NCI-H774 (cell line): ENCODE measurements at regions not wholly inside any gene's neighbourhood (a gene's known extent, or its start where the extent isn't known, plus 50 kb on each side); places are given as distances from the start of the nearest gene placed in this dataset.
A peak's percentile ranks its signal among the peaks of the same experiment; 100 is the strongest.

Experiments
- DNase-seq: peaks from one replicate; lab custom pipeline; 2025; lab: John Stamatoyannopoulos, UW

GRCh38 chr13:91086936-91087716 lies 260.4 kb upstream of the MIR17HG start:
- DNase-seq = no peak

DNA sequence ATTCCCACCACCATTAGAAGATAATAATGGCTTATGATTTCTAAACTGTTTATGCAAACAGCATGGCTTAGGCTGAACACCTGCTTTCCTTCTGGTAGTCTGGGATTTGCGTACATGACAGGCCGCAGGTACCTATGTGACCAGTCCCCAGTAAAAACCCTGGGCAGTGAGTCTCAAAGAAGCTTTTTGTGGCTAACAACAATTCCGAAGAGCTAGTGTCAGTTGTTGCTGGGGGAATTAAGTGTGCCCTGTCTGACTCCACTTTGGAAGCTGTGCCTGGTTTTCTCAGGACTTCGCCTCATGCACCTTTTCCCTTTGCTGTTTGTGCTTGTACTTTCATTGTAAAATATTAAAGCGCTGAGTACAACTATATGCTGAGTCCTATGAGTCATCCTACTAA lies 250.2 kb upstream of the MIR17HG start:
- no peak for DNase-seq

DNA sequence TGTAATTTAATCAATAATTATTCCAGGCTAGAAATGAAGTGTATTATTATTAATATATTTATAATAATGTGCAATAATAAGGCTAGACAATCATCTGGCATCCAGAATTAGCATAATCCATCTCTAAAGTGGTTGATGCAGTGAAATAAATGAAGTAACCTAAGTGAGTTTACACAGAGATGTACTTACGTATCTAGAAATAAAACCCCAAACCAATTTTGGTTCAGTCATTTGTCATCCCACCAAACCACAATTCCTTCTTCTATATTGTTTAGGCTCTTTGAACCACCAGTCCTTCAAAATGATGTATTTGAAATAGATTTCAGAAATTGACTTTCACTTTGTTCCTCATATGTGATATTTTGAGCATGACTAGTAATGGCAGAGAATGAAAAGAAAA lies 247.6 kb upstream of the MIR17HG start:
- no peak for DNase-seq

DNA sequence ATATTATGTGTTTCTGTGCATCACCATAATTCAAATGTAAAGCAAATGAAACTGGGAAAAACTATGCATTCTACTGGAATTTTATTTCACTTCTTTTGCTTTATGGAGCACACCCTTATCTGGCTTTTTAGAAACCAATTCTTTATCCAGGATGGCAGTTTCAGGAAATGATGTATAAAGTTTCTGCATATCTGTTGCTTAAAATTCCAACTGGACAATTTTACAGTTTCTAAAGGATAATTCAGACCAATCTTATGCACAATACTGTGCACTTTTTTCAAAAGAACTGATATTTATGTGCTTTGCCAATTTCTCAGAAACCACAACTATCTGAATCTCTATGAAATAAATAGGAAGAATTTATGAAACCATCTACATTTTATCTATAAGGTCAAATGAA lies 246.5 kb upstream of the MIR17HG start:
- DNase-seq = no peak

DNA sequence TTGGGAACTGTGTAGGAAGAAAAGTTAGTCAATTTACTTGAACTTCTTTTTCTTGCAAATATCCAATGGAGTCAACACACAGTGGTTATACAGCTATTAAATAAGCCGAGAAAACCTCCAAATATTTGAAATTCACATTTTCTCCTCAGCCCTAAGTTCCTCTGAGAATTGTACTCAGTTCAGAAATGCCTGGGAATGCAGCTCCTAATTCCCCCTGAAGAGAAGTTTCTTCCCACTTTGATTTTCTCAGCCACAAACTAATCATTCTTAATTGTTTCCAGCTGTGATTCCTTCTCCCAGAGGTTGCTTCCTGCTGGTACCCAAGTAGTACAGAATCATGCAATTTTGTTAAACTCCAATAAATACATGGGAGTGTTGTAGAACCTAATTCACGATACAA lies 246.1 kb upstream of the MIR17HG start:
- DNase-seq = no peak

- DNase-seq = no peak
Observed at GRCh38 chr13:91105270-91105669, 242.2 kb upstream of the MIR17HG start.

DNA sequence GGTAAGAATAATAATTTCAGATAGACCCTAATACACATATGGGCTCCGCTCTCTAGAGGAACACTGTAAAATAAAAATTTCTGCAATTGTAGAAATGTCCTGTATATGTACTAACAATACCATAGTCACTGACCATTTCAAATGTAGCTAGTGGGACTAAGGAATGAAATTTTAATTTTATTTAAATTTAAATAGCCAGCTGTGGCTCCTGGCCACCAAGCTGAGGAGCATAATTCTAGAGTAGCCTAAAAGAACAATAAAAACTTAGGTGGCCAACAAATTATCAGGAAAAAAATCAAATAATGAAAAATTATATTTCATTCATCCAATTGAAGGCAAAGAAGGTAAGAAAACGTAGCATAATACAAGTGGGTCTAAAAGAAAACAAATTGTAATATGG lies 240.9 kb upstream of the MIR17HG start:
- no peak for DNase-seq

DNA sequence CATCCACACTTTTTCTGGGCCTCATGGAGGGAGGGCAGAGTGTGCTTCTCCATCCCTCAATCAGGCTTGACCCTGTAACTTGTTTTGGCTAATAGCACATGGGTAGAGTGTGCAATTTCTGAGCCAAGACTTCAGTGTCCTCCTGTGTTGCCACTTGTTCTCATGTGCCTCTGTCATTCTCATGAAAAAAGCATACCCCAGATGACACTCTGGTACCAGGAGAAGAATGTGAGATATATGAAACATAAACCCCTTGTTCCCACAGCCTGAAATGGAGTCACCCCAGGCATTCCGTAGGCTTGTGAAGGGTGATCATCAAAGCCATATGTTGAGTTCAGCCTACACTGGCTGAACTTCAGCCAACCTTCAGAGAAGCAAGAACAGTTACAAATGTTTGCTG lies 239.2 kb upstream of the MIR17HG start:
- DNase-seq = no peak

- no peak for DNase-seq
Observed at GRCh38 chr13:91111476-91112200, 235.8 kb upstream of the MIR17HG start.

DNA sequence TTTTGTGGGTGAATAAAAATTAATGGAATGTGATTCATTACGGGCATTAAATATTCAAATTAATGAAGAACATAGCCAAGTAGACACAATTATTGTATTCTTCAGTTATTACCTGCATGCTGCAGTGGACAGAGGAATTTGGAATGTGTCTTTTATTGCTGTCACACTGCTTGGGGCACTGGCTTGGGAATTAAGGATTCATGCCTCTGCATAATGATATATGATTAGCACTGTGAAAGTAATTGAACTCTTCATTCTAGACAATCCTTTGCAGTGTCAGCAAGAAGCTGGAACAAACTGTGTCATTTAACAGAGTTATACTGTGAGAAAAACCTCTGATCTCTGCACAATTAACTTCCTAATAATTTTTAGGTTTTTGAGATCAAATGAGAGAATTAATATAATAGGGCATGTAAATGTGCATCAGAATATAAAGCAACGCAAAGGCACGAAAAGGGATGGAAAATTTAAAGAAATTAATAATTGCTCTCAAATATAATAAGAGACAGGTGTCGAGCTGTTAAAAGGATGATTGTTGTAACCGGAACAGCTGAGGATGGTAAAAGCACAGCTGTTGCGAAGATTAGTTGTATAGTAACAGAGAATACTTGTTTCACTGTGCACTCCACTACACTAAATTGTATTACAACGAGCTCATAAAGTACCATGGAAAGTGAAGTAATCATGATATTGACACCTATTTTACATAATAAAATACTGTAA lies 235.1 kb upstream of the MIR17HG start:
- DNase-seq = no peak

DNA sequence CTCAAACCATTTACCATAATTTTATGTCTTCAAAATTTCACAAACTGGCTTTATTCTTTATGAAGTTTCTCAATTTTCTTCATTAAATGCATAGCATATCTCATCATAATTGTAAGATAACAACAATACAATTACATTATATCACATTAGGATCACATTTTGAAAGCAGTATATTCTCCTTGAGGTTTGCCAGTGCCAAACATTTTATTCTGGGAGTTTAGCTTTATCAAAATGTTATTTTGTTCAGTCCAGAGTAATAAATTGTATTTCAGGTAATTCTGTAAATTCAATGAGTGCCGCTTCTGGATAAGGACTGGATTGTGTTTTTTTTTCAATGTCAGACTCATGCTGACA lies 234.6 kb upstream of the MIR17HG start:
- DNase-seq = no peak

- no peak for DNase-seq
Observed at GRCh38 chr13:91115776-91116175, 231.7 kb upstream of the MIR17HG start.

DNA sequence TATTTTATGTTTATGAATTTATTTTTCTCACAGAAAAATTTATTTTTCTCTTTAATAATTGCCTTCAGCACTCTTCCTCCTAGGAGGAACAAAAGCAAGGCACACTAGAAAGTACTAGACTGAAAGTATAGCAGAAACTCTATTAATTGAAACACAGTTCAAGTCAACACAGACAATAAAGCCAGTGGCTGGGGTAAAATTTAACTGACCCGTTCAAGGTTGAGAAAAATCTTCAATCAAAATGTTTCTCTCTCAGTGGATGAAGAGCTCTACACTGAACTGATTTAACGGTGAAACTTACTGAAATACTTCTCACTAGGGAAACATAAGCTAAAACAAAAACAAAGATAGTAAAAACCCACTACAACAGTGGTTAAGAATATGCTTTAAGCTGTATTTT lies 230.1 kb upstream of the MIR17HG start:
- DNase-seq = no peak

GRCh38 chr13:91119643-91120042 lies 227.8 kb upstream of the MIR17HG start:
- DNase-seq = no peak

DNA sequence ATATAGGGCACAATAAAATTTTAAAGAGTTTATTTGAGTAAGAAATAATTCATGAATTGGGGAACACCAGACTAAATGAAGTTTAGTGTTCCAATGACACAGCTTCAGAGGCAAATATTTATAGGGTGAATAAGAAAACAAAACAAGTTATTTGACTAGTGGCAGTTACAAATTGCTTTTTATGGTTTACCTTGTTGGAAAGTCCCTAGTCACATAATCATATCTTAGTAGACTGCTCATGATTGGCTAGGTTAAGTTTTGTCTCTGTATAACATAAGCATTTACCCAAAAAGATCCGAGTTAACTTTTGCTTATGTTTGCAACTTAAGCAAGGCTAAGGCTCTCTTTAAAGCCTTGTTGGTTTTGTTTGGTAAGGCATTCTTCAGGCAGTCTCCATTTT lies 224.7 kb upstream of the MIR17HG start:
- no peak for DNase-seq

DNA sequence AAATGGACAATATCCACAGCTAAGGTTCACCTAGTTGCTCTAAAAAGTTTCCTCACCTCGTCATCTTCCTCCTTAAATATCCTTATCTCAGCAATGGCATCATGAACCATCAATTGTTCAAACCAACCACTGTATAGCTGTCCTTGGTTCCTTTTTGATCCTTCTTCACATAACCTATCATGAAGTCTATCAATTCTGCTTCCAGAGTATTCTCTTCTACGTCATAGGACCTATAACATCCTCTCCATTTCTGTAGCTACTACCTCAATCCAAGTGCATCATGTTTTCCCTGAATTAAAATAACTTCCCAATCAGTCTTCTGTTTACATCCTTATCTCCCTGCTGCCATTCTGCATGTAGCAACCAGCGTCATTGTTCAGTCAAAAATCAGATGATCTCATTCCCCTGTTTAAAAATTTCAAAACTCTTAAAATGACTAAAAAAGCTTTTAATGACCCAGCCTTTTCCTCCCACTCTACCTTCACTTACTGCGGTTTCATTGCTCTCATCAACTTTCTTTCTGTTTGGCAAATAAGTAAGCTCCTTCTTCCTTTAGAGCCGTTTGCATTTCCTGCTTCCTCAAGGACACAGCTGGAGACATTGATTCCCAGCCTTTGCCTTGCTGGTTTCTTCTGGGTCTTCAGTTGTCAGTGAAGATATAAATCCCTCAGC lies 223.9 kb upstream of the MIR17HG start:
- no peak for DNase-seq

DNA sequence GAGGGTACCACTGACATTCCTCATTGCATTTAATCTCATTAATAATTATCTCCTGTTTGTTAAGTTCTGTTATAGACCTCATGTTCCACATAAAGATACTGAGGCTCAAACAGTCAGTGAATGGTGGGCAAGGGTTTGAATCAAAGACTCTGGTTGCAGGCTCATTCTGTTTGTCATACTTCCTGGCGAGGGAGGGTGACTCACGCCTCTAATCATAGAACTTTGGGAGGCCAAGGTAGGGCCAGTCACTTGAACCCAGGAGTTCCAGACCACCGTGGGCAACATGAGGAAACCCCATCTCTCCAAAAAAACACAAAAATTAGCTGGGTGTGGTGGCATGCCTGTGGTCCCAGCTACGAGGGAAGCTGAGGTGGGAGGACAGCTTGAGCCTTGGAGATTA lies 220.7 kb upstream of the MIR17HG start:
- no peak for DNase-seq

- DNase-seq = no peak
Observed at GRCh38 chr13:91127995-91128394, 219.5 kb upstream of the MIR17HG start.

GRCh38 chr13:91132381-91132780 lies 215.1 kb upstream of the MIR17HG start:
- no peak for DNase-seq

DNA sequence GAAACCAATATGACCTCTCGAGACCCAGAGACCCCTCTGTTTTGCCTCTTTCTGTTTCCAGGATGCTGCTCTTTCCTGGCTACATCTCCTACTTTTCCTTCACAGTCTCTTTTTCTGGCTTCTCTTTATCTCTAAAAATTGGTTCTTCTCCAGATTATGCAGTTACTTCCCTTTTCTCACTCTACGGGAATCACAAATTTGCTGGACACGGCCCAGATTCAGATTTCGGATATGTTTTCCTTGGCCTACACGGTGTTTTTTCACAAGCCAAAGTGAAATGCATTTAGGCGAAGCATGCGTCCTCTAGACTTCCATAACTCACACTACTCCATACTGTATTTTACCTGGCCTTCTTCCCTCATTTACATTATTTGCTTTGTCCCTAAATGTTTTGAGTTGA lies 214.7 kb upstream of the MIR17HG start:
- no peak for DNase-seq

DNA sequence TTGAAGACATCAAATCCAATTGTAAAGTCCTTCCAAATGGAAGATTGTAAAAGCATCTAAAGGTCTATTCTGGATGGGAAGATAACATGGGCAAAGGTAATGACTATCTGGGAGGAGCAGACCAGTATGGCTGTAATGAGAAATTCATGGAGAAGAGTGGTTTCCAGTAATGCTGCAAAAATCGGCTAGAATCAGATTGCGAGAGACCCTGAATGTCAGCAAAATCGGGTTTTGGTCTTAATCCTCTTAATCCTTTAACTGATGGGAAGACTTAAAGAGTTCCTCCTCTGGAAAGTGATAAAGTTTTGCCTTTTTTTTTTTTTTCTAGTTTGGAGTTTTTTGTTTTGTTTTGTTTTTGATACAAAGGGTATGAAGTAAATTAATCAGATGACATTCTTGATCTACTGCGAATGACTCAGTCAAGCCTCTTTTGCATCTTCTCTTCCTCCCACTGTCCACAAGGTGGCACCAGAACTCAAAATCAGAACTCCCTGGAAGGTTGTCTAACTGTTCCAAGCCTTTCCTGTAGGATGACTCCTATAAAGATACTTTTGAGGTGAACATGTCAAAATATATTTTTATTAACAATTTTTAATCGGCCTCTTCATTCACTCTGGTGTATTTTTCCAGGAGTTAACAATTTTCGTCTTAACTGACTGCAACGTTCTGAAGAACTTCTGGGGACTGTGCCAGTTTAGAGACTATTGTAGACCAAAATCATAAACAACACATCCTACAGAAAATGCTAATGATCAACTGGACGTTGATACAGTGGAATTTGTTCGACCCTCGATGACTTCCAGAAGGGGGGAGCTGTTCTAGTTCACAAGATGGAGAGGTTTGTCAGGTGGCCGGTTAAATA lies 213.3 kb upstream of the MIR17HG start:
- peak; percentile 2 for DNase-seq

- DNase-seq = no peak
Observed at GRCh38 chr13:91134803-91135184, 212.7 kb upstream of the MIR17HG start.
